GM12891 (cell line): ENCODE measurements at regions not wholly inside any gene's neighbourhood (a gene's known extent, or its start where the extent isn't known, plus 50 kb on each side); places are given as distances from the start of the nearest gene placed in this dataset.
A peak's percentile ranks its signal among the peaks of the same experiment; 100 is the strongest.

Source experiments
- DNase-seq: peaks from one replicate; pipeline ENCODE4 v3.0.0; 2011; ENCODE audit warnings: low spot score; ENCODE audit not compliant: insufficient read length
- FAIRE-seq: peaks from 2 replicates; lab custom pipeline; 2011; peaks lifted over from hg19 to GRCh38; lab: Jason Lieb, UNC
- PAX5 ChIP-seq: IDR thresholded peaks from 2 replicates; pipeline ENCODE4 v1.6.1; 2011; ENCODE audit warnings: low read length, moderate library complexity, mild to moderate bottlenecking; ENCODE audit not compliant: insufficient read depth, severe bottlenecking
- POLR2A ChIP-seq: IDR thresholded peaks from 2 replicates; pipeline ENCODE4 v1.6.1; 2011; ENCODE audit warnings: low read depth, low read length, control low read depth
- POLR2AphosphoS5 ChIP-seq: IDR thresholded peaks from 2 replicates; pipeline ENCODE4 v1.6.1; 2011; ENCODE audit warnings: low read depth, low read length, control low read depth
- POU2F2 ChIP-seq: IDR thresholded peaks from 2 replicates; pipeline ENCODE4 v1.6.1; 2011; ENCODE audit warnings: low read depth, mild to moderate bottlenecking, control low read depth, low read length, moderate library complexity
- SPI1 ChIP-seq: IDR thresholded peaks from 2 replicates; pipeline ENCODE4 v1.6.1; 2011; ENCODE audit warnings: low read depth, low read length, control low read depth
- TAF1 ChIP-seq: IDR thresholded peaks from 2 replicates; pipeline ENCODE4 v1.6.1; 2011; ENCODE audit warnings: low read depth, low read length, control low read depth

GRCh38 chr10:117929327-117930067 lies 117.2 kb downstream of the RAB11FIP2 start:
- FAIRE-seq (no peak), DNase-seq (no peak)
- TF ChIP-seq SPI1 (no peak), PAX5 (no peak), POLR2A (no peak), TAF1 (no peak)

- FAIRE-seq (peak; percentile 41), DNase-seq (no peak)
- TF ChIP-seq POLR2A (no peak), PAX5 (no peak), POU2F2 (no peak), SPI1 (no peak), POLR2AphosphoS5 (no peak), TAF1 (no peak)
These were observed 115.7 kb downstream of the RAB11FIP2 start for GRCh38 chr10:117931078-117931477.

GRCh38 chr10:117933036-117933435 lies 113.7 kb downstream of the RAB11FIP2 start:
- no peak for DNase-seq
- FAIRE-seq = no peak
- TF ChIP-seq POLR2AphosphoS5 = no peak
- TF ChIP-seq PAX5 = no peak
- no peak for TF ChIP-seq POLR2A
- no peak for TF ChIP-seq TAF1
- no peak for TF ChIP-seq POU2F2
- TF ChIP-seq SPI1 = no peak

GRCh38 chr10:117934477-117934876 lies 112.3 kb downstream of the RAB11FIP2 start:
- no peak for DNase-seq
- no peak for FAIRE-seq

GRCh38 chr10:117936141-117936540 lies 110.6 kb downstream of the RAB11FIP2 start:
- TF ChIP-seq POU2F2 (no peak), SPI1 (no peak), POLR2A (no peak), PAX5 (no peak), POLR2AphosphoS5 (no peak), TAF1 (no peak)
- no peak for DNase-seq
- no peak for FAIRE-seq

More at GRCh38 chr10:117934477-117934876, 112.3 kb downstream of the RAB11FIP2 start:
- TF ChIP-seq POLR2A = no peak

GRCh38 chr10:117936566-117936965 lies 110.2 kb downstream of the RAB11FIP2 start:
- FAIRE-seq = no peak
- TF ChIP-seq POLR2A (no peak), POLR2AphosphoS5 (no peak), PAX5 (no peak), TAF1 (no peak), POU2F2 (no peak), SPI1 (no peak)
- DNase-seq = no peak

- TF ChIP-seq POLR2A = no peak
- no peak for TF ChIP-seq TAF1
- TF ChIP-seq POLR2AphosphoS5 = no peak
- no peak for TF ChIP-seq POU2F2
- FAIRE-seq (no peak), DNase-seq (no peak)
These were observed 109.8 kb downstream of the RAB11FIP2 start for GRCh38 chr10:117936976-117937375.

GRCh38 chr10:117938104-117938503 lies 108.6 kb downstream of the RAB11FIP2 start:
- FAIRE-seq = no peak

GRCh38 chr10:117942226-117942625 lies 104.5 kb downstream of the RAB11FIP2 start:
- FAIRE-seq = no peak
- no peak for TF ChIP-seq POLR2A
- no peak for TF ChIP-seq POLR2AphosphoS5
- TF ChIP-seq POU2F2 = no peak
- TF ChIP-seq SPI1 = no peak
- TF ChIP-seq TAF1 = no peak
- TF ChIP-seq PAX5 = no peak
- DNase-seq = no peak

More at GRCh38 chr10:117938104-117938503, 108.6 kb downstream of the RAB11FIP2 start:
- TF ChIP-seq TAF1 (no peak), POLR2AphosphoS5 (no peak), POU2F2 (no peak)
- no peak for DNase-seq
